ENCODE measurements at regions not wholly inside any gene's neighbourhood (a gene's known extent, or its start where the extent isn't known, plus 50 kb on each side); places are given as distances from the start of the nearest gene placed in this dataset.

GRCh38 chr16:86649875-86650274 is 71.5 kb downstream of the FOXL1 start:
- no peak overlapping the region for H2AK5ac ChIP-seq (ENCODE audit: low read length)
- H3K9ac ChIP-seq (ENCODE audit: low read length) = no peak overlapping the region
- H3K79me1 ChIP-seq (ENCODE audit: low read length) = no peaks in the 10 kb centered on the region
- H3K36me3 ChIP-seq (ENCODE audit: control insufficient read depth, insufficient read depth, low read length) = no peaks in the 10 kb centered on the region
- H3K18ac ChIP-seq (ENCODE audit: low read length) = no peak overlapping the region
- H4K8ac ChIP-seq (ENCODE audit: low read depth, low read length) = no peak overlapping the region
- no peaks in the 10 kb centered on the region for H3K27me3 ChIP-seq (ENCODE audit: insufficient read depth, low read length, poor library complexity)
- no CpG with 5 or more reads among the region's 5 CpGs for WGBS (ENCODE audit: extremely low coverage, insufficient coverage, low lambda C conversion rate)
- no peak overlapping the region for H3K4ac ChIP-seq (ENCODE audit: low read depth, low read length)
- no peak overlapping the region for H2BK5ac ChIP-seq (ENCODE audit: low read length)
- no peak overlapping the region for H3K56ac ChIP-seq (ENCODE audit: low read length)
- no peak for DNase-seq
- no peaks in the 10 kb centered on the region for H3K4me1 ChIP-seq (ENCODE audit: control insufficient read depth, low read depth, low read length)
- no peak overlapping the region for H3K4me2 ChIP-seq (ENCODE audit: low read length)
- no peak overlapping the region for H3K27ac ChIP-seq (ENCODE audit: low read depth, low read length)
- no peaks in the 10 kb centered on the region for H3K79me2 ChIP-seq (ENCODE audit: control insufficient read depth, insufficient read depth, low read length)
- H2BK120ac ChIP-seq (ENCODE audit: low read depth, low read length) = no peak overlapping the region
- H3K23ac ChIP-seq (ENCODE audit: low read length) = no peak overlapping the region
- H3K4me3 ChIP-seq (ENCODE audit: low read length) = no peak overlapping the region
- H2BK15ac ChIP-seq (replicated peaks; ENCODE audit: low read depth) = no peak overlapping the region
- no peak overlapping the region for H4K5ac ChIP-seq (ENCODE audit: low read length)

GRCh38 chr16:86651013-86651627 is 72.8 kb downstream of the FOXL1 start:
- no peak overlapping the region for H3K4me2 ChIP-seq (ENCODE audit: low read length)
- H3K27me3 ChIP-seq (ENCODE audit: insufficient read depth, low read length, poor library complexity) = no peaks in the 10 kb centered on the region
- WGBS (ENCODE audit: extremely low coverage, insufficient coverage, low lambda C conversion rate) = no CpG with 5 or more reads among the region's 9 CpGs
- H3K9ac ChIP-seq (ENCODE audit: low read length) = no peak overlapping the region
- no peak overlapping the region for H3K56ac ChIP-seq (ENCODE audit: low read length)
- H3K23ac ChIP-seq (ENCODE audit: low read length) = no peak overlapping the region
- H3K36me3 ChIP-seq (ENCODE audit: control insufficient read depth, insufficient read depth, low read length) = no peaks in the 10 kb centered on the region
- H3K27ac ChIP-seq (ENCODE audit: low read depth, low read length) = no peak overlapping the region
- H2BK120ac ChIP-seq (ENCODE audit: low read depth, low read length) = no peak overlapping the region
- H2AK5ac ChIP-seq (ENCODE audit: low read length) = no peak overlapping the region
- H3K18ac ChIP-seq (ENCODE audit: low read length) = no peak overlapping the region
- H2BK5ac ChIP-seq (ENCODE audit: low read length) = no peak overlapping the region
- H3K79me1 ChIP-seq (ENCODE audit: low read length) = no peaks in the 10 kb centered on the region
- H3K4me3 ChIP-seq (ENCODE audit: low read length) = no peak overlapping the region
- no peaks in the 10 kb centered on the region for H3K79me2 ChIP-seq (ENCODE audit: control insufficient read depth, insufficient read depth, low read length)
- no peak overlapping the region for H3K4ac ChIP-seq (ENCODE audit: low read depth, low read length)
- no peak overlapping the region for H4K8ac ChIP-seq (ENCODE audit: low read depth, low read length)
- DNase-seq = no peak
- no peak overlapping the region for H2BK15ac ChIP-seq (replicated peaks; ENCODE audit: low read depth)
- no peak overlapping the region for H4K5ac ChIP-seq (ENCODE audit: low read length)
- H3K4me1 ChIP-seq (ENCODE audit: control insufficient read depth, low read depth, low read length) = no peaks in the 10 kb centered on the region

- Histone ChIP-seq H3K4me1 (ENCODE audit: control insufficient read depth, low read depth, low read length) (no peaks in the 10 kb centered on the region), H2AK5ac (ENCODE audit: low read length) (no peak overlapping the region), H3K79me2 (ENCODE audit: control insufficient read depth, insufficient read depth, low read length) (no peaks in the 10 kb centered on the region), H4K8ac (ENCODE audit: low read depth, low read length) (no peak overlapping the region), H3K56ac (ENCODE audit: low read length) (no peak overlapping the region), H4K5ac (ENCODE audit: low read length) (no peak overlapping the region), H2BK120ac (ENCODE audit: low read depth, low read length) (no peak overlapping the region), H3K23ac (ENCODE audit: low read length) (no peak overlapping the region), H3K4me2 (ENCODE audit: low read length) (no peak overlapping the region), H3K18ac (ENCODE audit: low read length) (no peak overlapping the region), H3K4me3 (ENCODE audit: low read length) (no peak overlapping the region), H2BK15ac (replicated peaks; ENCODE audit: low read depth) (no peak overlapping the region), H3K79me1 (ENCODE audit: low read length) (no peaks in the 10 kb centered on the region), H3K27ac (ENCODE audit: low read depth, low read length) (no peak overlapping the region), H2BK5ac (ENCODE audit: low read length) (no peak overlapping the region), H3K4ac (ENCODE audit: low read depth, low read length) (no peak overlapping the region), H3K9ac (ENCODE audit: low read length) (no peak overlapping the region), H3K27me3 (ENCODE audit: insufficient read depth, low read length, poor library complexity) (no peaks in the 10 kb centered on the region), H3K36me3 (ENCODE audit: control insufficient read depth, insufficient read depth, low read length) (no peaks in the 10 kb centered on the region)
- no CpG with 5 or more reads among the region's 6 CpGs for WGBS (ENCODE audit: extremely low coverage, insufficient coverage, low lambda C conversion rate)
- no peak for DNase-seq
These were observed 73.5 kb downstream of the FOXL1 start for GRCh38 chr16:86651823-86652222.

DNA sequence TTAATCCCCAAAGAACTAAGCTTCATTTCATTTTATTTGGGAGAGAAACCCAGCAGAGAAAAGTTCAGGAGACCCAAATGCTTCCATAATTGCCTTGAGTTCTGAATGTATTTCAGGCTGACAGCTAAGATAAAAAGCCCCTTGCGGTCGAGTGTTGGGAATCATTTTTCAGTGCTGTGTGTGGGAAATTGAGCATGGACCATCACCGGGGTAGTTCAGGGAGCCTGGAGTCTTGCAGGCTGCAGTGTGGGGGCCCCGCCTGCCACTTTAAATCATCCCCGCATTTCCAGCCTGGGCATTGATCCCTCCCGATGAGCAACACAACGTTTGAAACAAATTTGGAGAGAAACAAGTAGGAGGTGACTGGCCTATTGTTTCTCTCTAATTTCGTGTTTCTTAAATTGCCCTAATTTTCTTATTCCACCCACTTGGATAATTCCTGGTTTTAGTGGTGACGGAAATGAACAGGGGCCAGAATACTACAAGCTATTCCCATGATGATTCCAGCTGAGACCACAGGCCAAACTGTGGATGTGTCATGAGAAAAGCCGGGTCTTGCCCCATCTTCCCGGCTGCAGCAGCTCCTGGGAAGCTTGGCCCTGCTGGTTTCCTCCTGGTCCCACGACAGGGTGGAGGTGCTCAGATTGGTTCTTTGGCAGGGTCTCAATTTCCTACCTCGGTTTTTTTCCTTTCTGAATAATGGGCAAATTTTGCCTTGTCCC is 75.1 kb downstream of the FOXL1 start:
- H3K23ac ChIP-seq (ENCODE audit: low read length) = no peak overlapping the region
- no CpG with 5 or more reads among the region's 13 CpGs for WGBS (ENCODE audit: extremely low coverage, insufficient coverage, low lambda C conversion rate)
- H3K4me2 ChIP-seq (ENCODE audit: low read length) = no peak overlapping the region
- no peak overlapping the region for H2AK5ac ChIP-seq (ENCODE audit: low read length)
- no peaks in the 10 kb centered on the region for H3K4me1 ChIP-seq (ENCODE audit: control insufficient read depth, low read depth, low read length)
- H2BK5ac ChIP-seq (ENCODE audit: low read length) = no peak overlapping the region
- no peak overlapping the region for H4K8ac ChIP-seq (ENCODE audit: low read depth, low read length)
- H3K27ac ChIP-seq (ENCODE audit: low read depth, low read length) = no peak overlapping the region
- DNase-seq = no peak
- H3K56ac ChIP-seq (ENCODE audit: low read length) = no peak overlapping the region
- H3K79me1 ChIP-seq (ENCODE audit: low read length) = no peaks in the 10 kb centered on the region
- no peaks in the 10 kb centered on the region for H3K36me3 ChIP-seq (ENCODE audit: control insufficient read depth, insufficient read depth, low read length)
- H4K5ac ChIP-seq (ENCODE audit: low read length) = no peak overlapping the region
- no peak overlapping the region for H3K9ac ChIP-seq (ENCODE audit: low read length)
- H3K27me3 ChIP-seq (ENCODE audit: insufficient read depth, low read length, poor library complexity) = no peaks in the 10 kb centered on the region
- H3K79me2 ChIP-seq (ENCODE audit: control insufficient read depth, insufficient read depth, low read length) = no peaks in the 10 kb centered on the region
- H3K4me3 ChIP-seq (ENCODE audit: low read length) = no peak overlapping the region
- no peak overlapping the region for H3K18ac ChIP-seq (ENCODE audit: low read length)
- H2BK120ac ChIP-seq (ENCODE audit: low read depth, low read length) = no peak overlapping the region
- no peak overlapping the region for H3K4ac ChIP-seq (ENCODE audit: low read depth, low read length)
- no peak overlapping the region for H2BK15ac ChIP-seq (replicated peaks; ENCODE audit: low read depth)

- H2BK120ac ChIP-seq (ENCODE audit: low read depth, low read length) = no peak overlapping the region
- no peak overlapping the region for H4K8ac ChIP-seq (ENCODE audit: low read depth, low read length)
- no peaks in the 10 kb centered on the region for H3K79me2 ChIP-seq (ENCODE audit: control insufficient read depth, insufficient read depth, low read length)
- no peaks in the 10 kb centered on the region for H3K36me3 ChIP-seq (ENCODE audit: control insufficient read depth, insufficient read depth, low read length)
- no peaks in the 10 kb centered on the region for H3K4me1 ChIP-seq (ENCODE audit: control insufficient read depth, low read depth, low read length)
- no peak overlapping the region for H3K56ac ChIP-seq (ENCODE audit: low read length)
- H2BK5ac ChIP-seq (ENCODE audit: low read length) = no peak overlapping the region
- no CpG with 5 or more reads among the region's 6 CpGs for WGBS (ENCODE audit: extremely low coverage, insufficient coverage, low lambda C conversion rate)
- no peaks in the 10 kb centered on the region for H3K79me1 ChIP-seq (ENCODE audit: low read length)
- H3K4ac ChIP-seq (ENCODE audit: low read depth, low read length) = no peak overlapping the region
- no peak overlapping the region for H3K23ac ChIP-seq (ENCODE audit: low read length)
- no peak overlapping the region for H3K4me2 ChIP-seq (ENCODE audit: low read length)
- no peak overlapping the region for H4K5ac ChIP-seq (ENCODE audit: low read length)
- no peak overlapping the region for H3K18ac ChIP-seq (ENCODE audit: low read length)
- no peak overlapping the region for H2BK15ac ChIP-seq (replicated peaks; ENCODE audit: low read depth)
- H3K27ac ChIP-seq (ENCODE audit: low read depth, low read length) = no peak overlapping the region
- H3K9ac ChIP-seq (ENCODE audit: low read length) = no peak overlapping the region
- DNase-seq = no peak
- no peaks in the 10 kb centered on the region for H3K27me3 ChIP-seq (ENCODE audit: insufficient read depth, low read length, poor library complexity)
- H2AK5ac ChIP-seq (ENCODE audit: low read length) = no peak overlapping the region
- no peak overlapping the region for H3K4me3 ChIP-seq (ENCODE audit: low read length)
These were observed 79.6 kb downstream of the FOXL1 start for GRCh38 chr16:86657972-86658371.

DNA sequence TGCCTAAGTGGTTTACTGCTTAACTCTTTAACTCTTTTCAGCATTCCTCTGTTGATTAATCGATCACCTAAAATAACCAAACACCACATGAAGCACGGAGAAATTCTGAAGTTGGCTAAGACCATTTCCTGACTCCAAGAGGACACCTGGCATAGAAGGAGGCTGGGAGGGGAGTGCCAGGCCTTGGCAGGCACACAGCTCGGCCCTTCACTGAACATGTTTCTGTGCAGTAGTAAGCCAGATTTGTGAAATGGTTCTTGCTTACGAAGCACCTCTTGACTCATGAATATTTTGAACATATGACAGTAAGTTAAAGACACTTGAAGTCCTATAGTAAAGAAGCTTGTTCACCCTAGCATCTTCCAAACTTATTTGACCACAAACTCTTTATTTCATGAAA is 82.3 kb downstream of the FOXL1 start:
- no peaks in the 10 kb centered on the region for H3K27me3 ChIP-seq (ENCODE audit: insufficient read depth, low read length, poor library complexity)
- H3K36me3 ChIP-seq (ENCODE audit: control insufficient read depth, insufficient read depth, low read length) = no peaks in the 10 kb centered on the region
- H3K4me2 ChIP-seq (ENCODE audit: low read length) = no peak overlapping the region
- H3K18ac ChIP-seq (ENCODE audit: low read length) = no peak overlapping the region
- H2BK5ac ChIP-seq (ENCODE audit: low read length) = no peak overlapping the region
- H4K5ac ChIP-seq (ENCODE audit: low read length) = no peak overlapping the region
- no peaks in the 10 kb centered on the region for H3K79me2 ChIP-seq (ENCODE audit: control insufficient read depth, insufficient read depth, low read length)
- no peak overlapping the region for H4K8ac ChIP-seq (ENCODE audit: low read depth, low read length)
- H3K4me1 ChIP-seq (ENCODE audit: control insufficient read depth, low read depth, low read length) = no peaks in the 10 kb centered on the region
- H2AK5ac ChIP-seq (ENCODE audit: low read length) = no peak overlapping the region
- no peak overlapping the region for H2BK120ac ChIP-seq (ENCODE audit: low read depth, low read length)
- no peak overlapping the region for H3K23ac ChIP-seq (ENCODE audit: low read length)
- WGBS (ENCODE audit: extremely low coverage, insufficient coverage, low lambda C conversion rate) = no CpG with 5 or more reads among the region's 4 CpGs
- H3K4me3 ChIP-seq (ENCODE audit: low read length) = no peak overlapping the region
- H3K4ac ChIP-seq (ENCODE audit: low read depth, low read length) = no peak overlapping the region
- no peak overlapping the region for H2BK15ac ChIP-seq (replicated peaks; ENCODE audit: low read depth)
- H3K27ac ChIP-seq (ENCODE audit: low read depth, low read length) = no peak overlapping the region
- no peak overlapping the region for H3K56ac ChIP-seq (ENCODE audit: low read length)
- H3K9ac ChIP-seq (ENCODE audit: low read length) = no peak overlapping the region
- no peaks in the 10 kb centered on the region for H3K79me1 ChIP-seq (ENCODE audit: low read length)
- DNase-seq = no peak
